ENCODE measurements at regions not wholly inside any gene's neighbourhood (a gene's known extent, or its start where the extent isn't known, plus 50 kb on each side); places are given as distances from the start of the nearest gene placed in this dataset.

GRCh38 chr7:18400275-18400674 is 95.3 kb upstream of the HDAC9 start:
- 90 to 92% methylated on average over 2 of the region's 2 CpGs for WGBS, 2 donors
- no peak for TF ChIP-seq CTCF (IDR thresholded peaks at IDR 0.05)
- TF ChIP-seq POLR2A (IDR thresholded peaks at IDR 0.05), result no peak

GRCh38 chr7:18400726-18401125 is 94.8 kb upstream of the HDAC9 start:
- no peaks in the 10 kb centered on the region for H3K27me3 ChIP-seq
- intact Hi-C loops (cut with DNase I), result no loop called here
- H3K4me3 ChIP-seq (replicated peaks in 1 of 3), result no peak overlapping the region
- no peak overlapping the region for H3K27ac ChIP-seq
- no peaks in the 10 kb centered on the region for H3K9me3 ChIP-seq
- 67 to 74% methylated on average over 3 of the region's 3 CpGs for WGBS, 2 donors
- TF ChIP-seq POLR2A (IDR thresholded peaks at IDR 0.05) (no peak), CTCF (IDR thresholded peaks at IDR 0.05) (no peak)
- no peak for DNase-seq
- H3K36me3 ChIP-seq, result no peaks in the 10 kb centered on the region
- H3K4me1 ChIP-seq, result no peaks in the 10 kb centered on the region

More at GRCh38 chr7:18400275-18400674, 95.3 kb upstream of the HDAC9 start:
- DNase-seq, result no peak
- H3K9me3 ChIP-seq, result no peaks in the 10 kb centered on the region
- H3K4me1 ChIP-seq, result no peaks in the 10 kb centered on the region
- no peaks in the 10 kb centered on the region for H3K27me3 ChIP-seq
- H3K36me3 ChIP-seq, result no peaks in the 10 kb centered on the region
- no peak overlapping the region for H3K4me3 ChIP-seq (replicated peaks in 1 of 3)
- H3K27ac ChIP-seq, result no peak overlapping the region
- intact Hi-C loops (cut with DNase I), result no loop called here

- Histone ChIP-seq H3K36me3 (no peaks in the 10 kb centered on the region), H3K27ac (no peak overlapping the region), H3K4me1 (no peaks in the 10 kb centered on the region), H3K27me3 (no peaks in the 10 kb centered on the region), H3K4me3 (replicated peaks in 1 of 3) (no peak overlapping the region), H3K9me3 (no peaks in the 10 kb centered on the region)
- 79 to 84% methylated on average over 1 of the region's 1 CpG for WGBS, 2 donors
- no peak for TF ChIP-seq POLR2A (IDR thresholded peaks at IDR 0.05)
- TF ChIP-seq CTCF (IDR thresholded peaks at IDR 0.05), result no peak
- no peak for DNase-seq
- intact Hi-C loops (cut with DNase I), result no loop called here
Observed at GRCh38 chr7:18401757-18402156, 93.8 kb upstream of the HDAC9 start.

- Histone ChIP-seq H3K4me3 (replicated peaks in 1 of 3) (no peak overlapping the region), H3K4me1 (no peaks in the 10 kb centered on the region), H3K27ac (no peak overlapping the region), H3K36me3 (no peaks in the 10 kb centered on the region), H3K9me3 (no peaks in the 10 kb centered on the region), H3K27me3 (no peaks in the 10 kb centered on the region)
- intact Hi-C loops (cut with DNase I), result no loop called here
- WGBS, 2 donors, result 82 to 94% methylated on average over 5 of the region's 5 CpGs
- no peak for TF ChIP-seq POLR2A (IDR thresholded peaks at IDR 0.05)
- no peak for TF ChIP-seq CTCF (IDR thresholded peaks at IDR 0.05)
- DNase-seq, result no peak
Observed at GRCh38 chr7:18402488-18403183, 92.9 kb upstream of the HDAC9 start.

GRCh38 chr7:18405726-18406125 is 89.8 kb upstream of the HDAC9 start:
- 64 to 69% methylated on average over 1 of the region's 1 CpG for WGBS, 2 donors
- Histone ChIP-seq H3K4me1 (no peaks in the 10 kb centered on the region), H3K27me3 (no peaks in the 10 kb centered on the region), H3K36me3 (no peaks in the 10 kb centered on the region), H3K4me3 (replicated peaks in 1 of 3) (no peak overlapping the region), H3K27ac (no peak overlapping the region), H3K9me3 (no peaks in the 10 kb centered on the region)
- TF ChIP-seq CTCF (IDR thresholded peaks at IDR 0.05), result no peak
- no peak for TF ChIP-seq POLR2A (IDR thresholded peaks at IDR 0.05)
- intact Hi-C loops (cut with DNase I), result no loop called here
- DNase-seq, result no peak
